GM21381 (cell line): ENCODE measurements at regions not wholly inside any gene's neighbourhood (a gene's known extent, or its start where the extent isn't known, plus 50 kb on each side); places are given as distances from the start of the nearest gene placed in this dataset.
"Not testable (repeated sequence)": the region's sequence is repeated elsewhere in the genome, so short reads cannot be mapped to it uniquely, and the experiment has no call there.

Source experiments
- ATAC-seq: cut with Tn5 transposase; IDR thresholded peaks from one replicate; pipeline ENCODE4 v1.9.1; 2021; ENCODE audit warnings: mild to moderate bottlenecking, moderate library complexity; ENCODE audit not compliant: unreplicated experiment

- ATAC-seq, result no peak
These were observed 162.1 kb upstream of the EMCN start for GRCh38 chr4:100679926-100680325.

DNA sequence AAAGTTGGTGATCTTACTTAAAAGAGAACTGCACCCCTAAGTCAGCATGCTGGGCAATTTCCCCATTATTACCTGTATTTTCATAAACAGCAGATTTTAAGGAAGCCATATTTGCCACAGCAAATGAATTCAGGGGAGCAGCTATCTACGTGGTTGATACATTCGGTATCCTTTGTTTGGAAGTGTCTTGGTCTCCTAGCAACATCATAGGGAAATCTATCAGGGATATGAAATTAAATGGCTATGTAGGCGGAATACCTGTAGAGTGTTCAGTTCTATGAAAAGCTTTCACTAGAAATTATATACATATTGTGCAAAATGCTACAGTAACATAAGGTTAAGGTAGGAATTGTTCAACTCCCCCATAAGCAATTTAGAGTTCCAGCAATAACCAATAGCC is 157.2 kb upstream of the EMCN start:
- no peak for ATAC-seq

GRCh38 chr4:100657187-100657586 is 139.4 kb upstream of the EMCN start:
- no peak for ATAC-seq

DNA sequence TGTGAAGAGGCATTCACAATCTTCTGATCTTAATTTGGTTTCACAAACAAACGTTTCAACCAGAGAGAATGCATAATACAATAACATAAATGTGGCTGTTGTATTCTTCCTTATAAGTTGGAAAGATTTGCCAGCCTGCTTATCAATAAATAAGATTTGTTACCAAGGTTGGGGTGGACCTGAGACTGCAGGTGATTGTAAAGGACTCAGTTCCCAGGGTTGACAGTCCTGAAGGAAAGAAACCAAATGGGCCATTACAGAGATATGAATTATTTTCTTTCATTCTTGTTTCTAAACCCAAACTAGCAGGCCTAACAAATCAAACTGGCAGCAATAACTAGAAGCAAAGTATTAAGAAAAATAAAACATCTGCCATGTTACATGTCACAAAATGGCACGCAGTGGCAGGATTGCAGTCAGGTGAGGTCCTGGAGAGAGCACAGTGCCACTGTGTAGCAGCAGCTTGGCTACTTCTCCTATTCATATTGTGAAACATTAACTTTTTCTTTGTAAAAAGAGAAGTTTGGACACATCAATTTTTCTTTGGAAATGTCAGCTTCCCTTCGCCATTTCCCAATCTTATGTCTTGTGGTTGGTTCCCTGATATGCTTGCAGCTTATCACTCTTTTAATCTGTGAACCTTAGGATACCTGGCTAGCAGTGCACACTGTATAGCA is 133.8 kb upstream of the EMCN start:
- no peak for ATAC-seq

DNA sequence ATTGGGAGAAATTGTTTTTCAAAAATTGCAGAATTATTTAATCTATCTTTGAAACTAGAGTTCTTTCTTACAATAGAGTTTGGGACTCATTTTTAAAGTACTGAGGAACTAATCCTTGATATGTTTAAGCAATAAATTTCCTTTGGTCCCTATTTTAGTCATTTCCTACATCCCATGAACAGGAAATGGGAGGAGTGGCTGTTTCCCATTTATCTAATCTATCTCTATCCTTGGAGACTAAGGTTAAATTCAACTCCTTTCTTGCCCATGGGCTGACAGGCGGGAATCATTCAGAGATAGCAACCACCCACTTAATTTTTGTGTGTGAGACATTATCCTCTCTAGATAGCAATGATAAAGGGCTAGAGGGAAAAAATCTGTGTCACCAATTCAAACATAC is 131.6 kb upstream of the EMCN start:
- ATAC-seq, result no peak

DNA sequence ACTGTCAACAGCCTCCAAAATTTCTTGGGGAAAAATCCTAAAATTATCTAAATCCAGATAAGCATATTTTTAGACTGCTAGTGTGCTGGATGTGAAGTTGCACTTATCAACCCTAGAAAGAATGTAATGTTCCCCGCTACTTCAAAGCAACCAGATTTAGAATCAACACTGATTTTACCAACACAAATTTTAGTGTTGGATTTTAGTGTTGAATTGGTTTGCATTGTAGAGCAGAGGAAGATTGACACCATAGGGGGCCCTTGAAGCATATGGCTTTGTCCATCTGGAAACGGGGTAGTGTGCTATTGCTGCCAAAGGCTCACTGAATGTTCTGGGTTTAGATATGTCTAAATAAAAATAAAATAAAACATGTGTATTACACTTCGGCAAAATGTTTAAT is 126.3 kb upstream of the EMCN start:
- no peak for ATAC-seq

DNA sequence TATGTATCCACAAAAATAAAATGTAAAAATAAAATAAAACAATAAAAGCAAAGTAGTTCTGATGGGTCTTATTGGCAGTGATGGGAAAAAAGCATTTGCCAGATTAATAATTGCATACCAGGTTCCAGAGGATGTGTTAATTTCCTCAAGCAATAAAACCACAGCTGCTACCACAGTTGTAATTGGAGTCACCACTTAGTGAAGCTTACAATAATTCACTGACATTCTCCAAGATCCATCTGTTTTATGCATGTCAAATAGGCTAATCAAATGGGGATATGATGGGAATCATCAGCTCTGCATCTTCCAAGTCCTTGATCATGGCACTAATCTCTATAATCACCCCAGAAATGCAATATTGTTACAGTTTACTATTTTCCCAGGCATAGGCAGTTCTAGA is 123.5 kb upstream of the EMCN start:
- ATAC-seq, result no peak

- ATAC-seq, result no peak
These were observed 118.1 kb upstream of the EMCN start for GRCh38 chr4:100635899-100636298.

- ATAC-seq, result no peak
These were observed 115.4 kb upstream of the EMCN start for GRCh38 chr4:100633269-100633668.

- ATAC-seq, result no peak
These were observed 114.3 kb upstream of the EMCN start for GRCh38 chr4:100632163-100632562.

DNA sequence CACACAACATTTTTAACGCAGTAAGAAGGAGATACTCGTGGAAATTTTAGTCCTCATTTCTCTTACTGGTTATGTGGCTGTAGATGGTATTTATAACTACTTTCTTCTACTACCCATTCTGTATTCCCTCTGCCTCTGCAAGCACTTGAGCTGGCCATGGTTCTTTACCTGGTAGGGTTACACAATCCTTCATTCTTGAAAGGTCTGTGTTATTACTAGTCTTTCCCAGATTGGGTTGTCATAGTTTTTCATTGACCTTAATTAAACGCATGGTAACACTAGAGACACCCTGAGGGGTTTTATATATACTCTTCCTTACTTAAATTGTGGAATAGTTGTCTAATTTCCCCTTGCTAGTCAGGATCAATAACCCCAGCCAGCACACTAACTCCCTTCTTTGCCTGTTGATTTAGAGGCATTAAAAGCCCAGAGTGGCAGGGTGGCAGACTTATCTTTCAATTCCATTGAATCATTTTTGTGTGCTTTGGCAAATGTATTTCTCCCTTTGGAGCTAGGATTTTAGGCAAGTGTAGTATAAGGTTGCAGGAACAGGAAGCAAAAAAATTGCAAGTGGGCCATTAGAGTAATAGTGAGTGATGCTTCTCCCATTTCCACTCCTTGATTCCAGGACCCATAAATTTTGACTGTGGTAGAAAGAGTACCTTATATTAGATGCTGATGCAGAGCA is 113.6 kb upstream of the EMCN start:
- ATAC-seq, result no peak

- no peak for ATAC-seq
These were observed 112.5 kb upstream of the EMCN start for GRCh38 chr4:100630341-100630740.

GRCh38 chr4:100609810-100610209 is 92.0 kb upstream of the EMCN start:
- no peak for ATAC-seq

DNA sequence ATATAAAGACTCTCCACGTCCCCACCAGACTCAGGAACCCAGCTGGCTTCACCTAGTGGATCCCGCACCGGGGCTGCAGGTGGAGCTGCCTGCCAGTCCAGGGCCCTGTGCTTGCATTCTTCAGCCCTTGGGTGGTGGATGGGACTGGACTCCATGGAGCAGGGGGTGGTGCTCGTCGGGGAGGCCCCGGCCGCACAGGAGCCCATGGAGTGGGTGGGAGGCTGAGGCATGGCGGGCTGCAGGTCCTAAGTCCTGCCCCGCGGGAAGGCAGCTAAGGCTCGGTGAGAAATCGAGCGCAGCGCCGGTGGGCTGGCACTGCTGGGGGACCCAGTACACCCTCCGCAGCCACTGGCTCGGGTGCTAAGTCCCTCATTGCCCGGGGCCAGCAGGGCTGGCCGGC is 90.8 kb upstream of the EMCN start:
- not testable (repeated sequence) for ATAC-seq

- no peak for ATAC-seq
These were observed 87.3 kb upstream of the EMCN start for GRCh38 chr4:100605144-100605543.

- no peak for ATAC-seq
These were observed 76.1 kb upstream of the EMCN start for GRCh38 chr4:100593935-100594334.

DNA sequence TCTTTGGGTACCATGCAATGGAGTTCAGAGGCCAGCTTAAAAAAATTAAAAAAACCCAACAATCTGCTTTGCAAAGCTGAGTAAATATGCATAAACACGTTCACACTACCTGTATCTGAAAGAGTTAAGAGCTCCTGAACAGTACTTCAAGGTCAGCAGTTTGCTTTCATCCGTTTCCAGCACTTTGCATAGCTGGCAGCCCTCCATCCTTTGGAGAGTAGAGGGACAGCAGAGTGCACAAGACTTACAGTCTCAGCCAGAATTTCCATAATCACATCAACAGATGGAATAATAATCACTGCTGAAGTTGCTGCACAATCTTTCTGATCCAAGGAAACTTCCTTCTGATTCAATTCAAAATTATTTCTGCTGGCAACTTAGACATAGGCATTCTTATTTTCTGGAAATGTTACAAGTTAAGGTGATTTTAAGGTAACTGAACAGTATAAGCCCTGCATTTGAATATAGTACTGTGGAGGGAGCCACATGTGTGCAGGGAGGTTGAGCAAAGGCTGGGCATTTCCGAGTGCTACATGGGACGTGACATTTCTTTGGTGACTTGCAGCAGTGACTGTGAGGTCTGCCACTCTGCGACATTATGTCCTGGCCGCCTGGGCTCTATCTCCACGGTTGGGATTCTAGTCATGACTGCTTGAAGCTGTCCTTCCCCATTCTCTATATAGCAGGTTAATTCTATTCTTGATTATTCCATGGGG is 73.5 kb upstream of the EMCN start:
- ATAC-seq, result no peak

DNA sequence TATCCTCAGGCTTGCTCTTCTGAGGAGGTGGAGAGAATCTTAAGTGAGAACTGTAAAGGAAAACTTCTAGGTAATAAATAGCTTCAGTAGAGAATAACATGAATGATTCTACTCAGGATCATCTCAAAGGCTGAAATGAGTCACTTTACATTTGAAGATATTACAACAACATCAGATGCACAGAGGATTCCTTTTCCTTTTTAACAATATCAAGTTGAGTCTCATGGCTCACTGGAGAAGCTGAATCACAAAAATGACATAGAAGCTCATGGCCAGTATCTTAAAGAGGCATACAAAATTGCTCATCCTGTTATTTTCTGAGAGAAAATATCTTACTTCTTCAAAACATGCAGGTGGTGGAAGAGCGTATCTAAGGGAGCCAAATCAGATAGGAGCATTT is 72.5 kb upstream of the EMCN start:
- ATAC-seq, result no peak

- no peak for ATAC-seq
These were observed 70.3 kb upstream of the EMCN start for GRCh38 chr4:100588076-100588475.

DNA sequence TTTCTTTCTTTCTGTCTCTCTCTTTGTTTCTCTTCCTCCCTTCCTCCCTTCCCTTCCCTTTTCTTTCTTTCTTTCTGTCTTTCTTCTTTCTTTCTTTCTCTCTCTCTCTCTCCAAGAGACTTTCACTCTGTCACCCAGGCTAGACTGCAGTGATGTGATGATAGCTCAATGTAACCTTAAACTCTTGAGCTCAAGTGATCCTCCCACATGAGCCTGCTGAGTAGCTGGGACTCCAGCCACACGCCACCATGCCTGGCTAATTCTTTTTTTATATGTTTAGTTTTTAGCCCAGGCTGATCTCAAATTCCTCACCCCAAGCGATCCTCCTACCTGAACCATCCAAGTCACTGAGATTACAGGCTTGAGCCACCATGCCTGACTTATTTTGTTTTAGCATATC is 64.3 kb upstream of the EMCN start:
- ATAC-seq, result no peak

- no peak for ATAC-seq
These were observed 63.5 kb upstream of the EMCN start for GRCh38 chr4:100581337-100581736.

GRCh38 chr4:100576570-100576969 is 58.7 kb upstream of the EMCN start:
- no peak for ATAC-seq
